Astrocyte (in vitro differentiated cells and primary cell): ENCODE measurements at regions not wholly inside any gene's neighbourhood (a gene's known extent, or its start where the extent isn't known, plus 50 kb on each side); places are given as distances from the start of the nearest gene placed in this dataset.

Source experiments
- DNase-seq: peaks from one replicate; pipeline ENCODE4 v3.0.0-alpha.2; 2010; ENCODE audit warnings: low read depth
- FAIRE-seq: peaks from 2 replicates; lab custom pipeline; 2011; peaks lifted over from hg19 to GRCh38; lab: Jason Lieb, UNC
- H2AFZ ChIP-seq: 2 replicates; pipeline ENCODE4 v1.6.0; 2012; ENCODE audit warnings: low read depth, low read length, inconsistent platforms
- H3K27ac ChIP-seq: 2 replicates; pipeline ENCODE4 v1.5.1; 2011; ENCODE audit warnings: low read depth, low read length, inconsistent platforms
- H3K27me3 ChIP-seq: 2 replicates; pipeline ENCODE4 v1.6.0; 2011; ENCODE audit warnings: low read length, inconsistent platforms; ENCODE audit not compliant: insufficient read depth
- H3K36me3 ChIP-seq: 2 replicates; pipeline ENCODE4 v1.5.1; 2011; ENCODE audit warnings: low read length, inconsistent platforms; ENCODE audit not compliant: insufficient read depth
- H3K4me1 ChIP-seq: 2 replicates; pipeline ENCODE4 v1.5.1; 2011; ENCODE audit warnings: low read length, inconsistent platforms; ENCODE audit not compliant: insufficient read depth
- H3K4me2 ChIP-seq: 2 replicates; pipeline ENCODE4 v1.6.0; 2012; ENCODE audit warnings: low read length, inconsistent platforms
- H3K4me3 ChIP-seq: 2 replicates; pipeline ENCODE4 v1.5.1; 2011; ENCODE audit warnings: low read depth, mild to moderate bottlenecking, low read length, inconsistent platforms; ENCODE audit not compliant: insufficient read depth
- H3K79me2 ChIP-seq: 2 replicates; pipeline ENCODE4 v1.6.0; 2012; ENCODE audit warnings: mild to moderate bottlenecking, low read length, inconsistent platforms; ENCODE audit not compliant: insufficient read depth
- H3K9ac ChIP-seq: 2 replicates; pipeline ENCODE4 v1.6.0; 2012; ENCODE audit warnings: mild to moderate bottlenecking, low read length, inconsistent platforms
- H3K9me3 ChIP-seq: 2 replicates; pipeline ENCODE4 v1.5.1; 2012; ENCODE audit warnings: low read depth, mild to moderate bottlenecking, low read length, inconsistent platforms; ENCODE audit not compliant: insufficient read depth
- H4K20me1 ChIP-seq: 2 replicates; pipeline ENCODE4 v1.6.0; 2012; ENCODE audit warnings: low read length, inconsistent platforms; ENCODE audit not compliant: insufficient read depth
- H3K27ac Mint-ChIP-seq: one replicate; pipeline ENCODE4 v1.8.0; 2021; ENCODE audit warnings: mild to moderate bottlenecking, mixed read lengths; ENCODE audit not compliant: unreplicated experiment
- H3K27me3 Mint-ChIP-seq: one replicate; pipeline ENCODE4 v1.8.0; 2021; ENCODE audit warnings: low read depth, mixed read lengths; ENCODE audit not compliant: unreplicated experiment
- H3K36me3 Mint-ChIP-seq: one replicate; pipeline ENCODE4 v1.8.0; 2021; ENCODE audit warnings: low read depth, mixed read lengths; ENCODE audit not compliant: unreplicated experiment
- H3K4me1 Mint-ChIP-seq: one replicate; pipeline ENCODE4 v1.8.0; 2021; ENCODE audit warnings: low read depth, mixed read lengths; ENCODE audit not compliant: unreplicated experiment
- H3K4me3 Mint-ChIP-seq: one replicate; pipeline ENCODE4 v1.8.0; 2021; ENCODE audit warnings: mild to moderate bottlenecking, moderate library complexity, mixed read lengths; ENCODE audit not compliant: unreplicated experiment
- H3K9me3 Mint-ChIP-seq: one replicate; pipeline ENCODE4 v1.8.0; 2021; ENCODE audit warnings: mild to moderate bottlenecking, mixed read lengths; ENCODE audit not compliant: unreplicated experiment
- EZH2 ChIP-seq: IDR thresholded peaks from 2 replicates; pipeline ENCODE4 v1.6.1; 2012; ENCODE audit warnings: mild to moderate bottlenecking, low read length, inconsistent platforms; ENCODE audit not compliant: insufficient read depth
- TF ChIP-seq, protein P1 (sequence below): IDR thresholded peaks from 2 replicates; pipeline ENCODE4 v1.5.1; 2011; ENCODE audit warnings: low read depth, mild to moderate bottlenecking, inconsistent platforms, low read length, moderate library complexity; ENCODE audit not compliant: insufficient read depth

DNA sequence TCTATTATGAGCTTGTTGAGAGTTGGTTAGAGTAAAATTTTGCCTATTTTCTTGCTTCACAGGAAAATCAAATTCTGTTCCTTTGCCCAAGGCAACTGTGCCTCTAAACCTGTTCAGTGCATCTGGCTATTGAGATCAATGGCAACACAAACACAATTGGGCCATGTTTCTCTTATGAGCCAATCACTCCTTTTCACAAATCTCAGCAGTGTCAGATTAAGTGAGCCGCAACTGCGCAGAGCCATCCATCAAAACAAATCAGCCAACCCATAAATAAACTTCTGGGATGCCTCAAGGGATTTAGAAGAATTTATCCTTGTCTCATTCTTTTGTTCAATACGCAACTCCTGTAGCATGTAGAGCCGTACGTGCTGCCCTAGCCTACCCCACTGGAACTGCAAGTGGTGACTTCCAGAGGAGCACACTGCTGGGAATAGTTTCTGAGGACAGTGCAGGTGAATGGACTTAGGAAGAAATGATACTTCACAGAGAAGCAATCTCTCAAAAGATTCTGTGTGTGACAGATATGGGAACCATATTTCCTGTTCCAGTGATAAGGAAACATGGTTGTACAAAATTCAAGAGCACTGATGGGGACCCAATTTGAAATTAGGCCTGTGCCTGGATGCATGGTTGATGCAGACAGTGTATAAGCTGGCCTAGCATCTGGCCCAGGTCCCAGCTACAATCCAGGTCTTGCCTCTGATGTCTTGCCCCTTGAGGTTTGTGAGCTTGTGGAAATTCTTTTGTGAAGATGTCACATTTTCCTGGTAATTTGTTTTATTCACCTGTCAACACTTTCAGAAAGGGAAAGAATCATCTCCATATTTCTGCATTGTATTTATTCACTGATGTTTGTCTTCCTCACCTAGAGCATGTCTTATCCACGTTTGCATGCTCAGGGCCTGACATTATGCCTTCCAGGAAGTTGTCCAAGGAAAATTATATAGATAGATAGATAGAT is 166.2 kb downstream of the URB2 start:
- H3K27me3 ChIP-seq, result no peaks in the 10 kb centered on the region
- peaks cover 3% of the 10 kb centered on the region for H3K9me3 ChIP-seq
- TF ChIP-seq, protein P1, sequence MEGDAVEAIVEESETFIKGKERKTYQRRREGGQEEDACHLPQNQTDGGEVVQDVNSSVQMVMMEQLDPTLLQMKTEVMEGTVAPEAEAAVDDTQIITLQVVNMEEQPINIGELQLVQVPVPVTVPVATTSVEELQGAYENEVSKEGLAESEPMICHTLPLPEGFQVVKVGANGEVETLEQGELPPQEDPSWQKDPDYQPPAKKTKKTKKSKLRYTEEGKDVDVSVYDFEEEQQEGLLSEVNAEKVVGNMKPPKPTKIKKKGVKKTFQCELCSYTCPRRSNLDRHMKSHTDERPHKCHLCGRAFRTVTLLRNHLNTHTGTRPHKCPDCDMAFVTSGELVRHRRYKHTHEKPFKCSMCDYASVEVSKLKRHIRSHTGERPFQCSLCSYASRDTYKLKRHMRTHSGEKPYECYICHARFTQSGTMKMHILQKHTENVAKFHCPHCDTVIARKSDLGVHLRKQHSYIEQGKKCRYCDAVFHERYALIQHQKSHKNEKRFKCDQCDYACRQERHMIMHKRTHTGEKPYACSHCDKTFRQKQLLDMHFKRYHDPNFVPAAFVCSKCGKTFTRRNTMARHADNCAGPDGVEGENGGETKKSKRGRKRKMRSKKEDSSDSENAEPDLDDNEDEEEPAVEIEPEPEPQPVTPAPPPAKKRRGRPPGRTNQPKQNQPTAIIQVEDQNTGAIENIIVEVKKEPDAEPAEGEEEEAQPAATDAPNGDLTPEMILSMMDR, result no peak
- no peak for TF ChIP-seq EZH2
- no peak for FAIRE-seq
- peaks cover 9% of the 10 kb centered on the region for H3K9me3 Mint-ChIP-seq
- H3K4me2 ChIP-seq, result no peak overlapping the region
- H3K36me3 ChIP-seq, result no peaks in the 10 kb centered on the region
- H3K4me1 ChIP-seq, result no peaks in the 10 kb centered on the region
- no peak overlapping the region for H3K9ac ChIP-seq
- no peaks in the 10 kb centered on the region for H3K4me1 Mint-ChIP-seq
- H3K4me3 Mint-ChIP-seq, result no peak overlapping the region
- H4K20me1 ChIP-seq, result no peaks in the 10 kb centered on the region
- no peaks in the 10 kb centered on the region for H3K79me2 ChIP-seq
- no peak overlapping the region for H3K27ac ChIP-seq
- H3K36me3 Mint-ChIP-seq, result no peaks in the 10 kb centered on the region
- peaks cover 25% of the 10 kb centered on the region for H3K27me3 Mint-ChIP-seq
- H3K27ac Mint-ChIP-seq, result no peak overlapping the region
- no peak overlapping the region for H3K4me3 ChIP-seq
- no peak overlapping the region for H2AFZ ChIP-seq
- DNase-seq, result no peak

DNA sequence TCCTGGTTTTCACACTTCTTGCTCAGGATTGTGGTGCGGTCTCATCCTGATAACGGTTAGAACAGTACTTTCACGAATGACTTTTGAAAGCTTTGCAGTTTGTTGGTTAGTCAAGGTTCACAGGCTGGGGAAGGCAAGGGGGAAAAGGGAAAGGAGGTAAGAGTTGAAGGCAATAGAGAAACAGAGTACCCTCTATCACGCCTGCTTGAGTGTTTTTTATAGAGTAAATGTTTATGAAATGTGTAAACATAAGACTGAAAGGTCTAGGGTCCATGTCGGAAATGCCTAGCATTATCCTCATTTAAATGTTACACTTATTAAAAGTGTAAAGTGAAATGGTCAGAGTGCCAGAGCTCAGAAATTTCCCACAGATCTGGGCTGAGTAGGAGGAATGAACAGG is 167.4 kb downstream of the URB2 start:
- peaks cover 25% of the 10 kb centered on the region for H3K27me3 Mint-ChIP-seq

More for the DNA sequence above, 167.4 kb downstream of the URB2 start:
- H3K36me3 Mint-ChIP-seq, result no peaks in the 10 kb centered on the region
- no peak overlapping the region for H3K4me3 Mint-ChIP-seq
- no peak for FAIRE-seq
- H3K27me3 ChIP-seq, result no peaks in the 10 kb centered on the region
- H3K27ac Mint-ChIP-seq, result no peak overlapping the region
- no peak overlapping the region for H3K4me3 ChIP-seq
- TF ChIP-seq, protein P1, result no peak
- no peak for TF ChIP-seq EZH2
- peaks cover 8% of the 10 kb centered on the region for H3K9me3 Mint-ChIP-seq
- H3K36me3 ChIP-seq, result no peaks in the 10 kb centered on the region
- H3K4me1 ChIP-seq, result no peaks in the 10 kb centered on the region
- no peaks in the 10 kb centered on the region for H3K79me2 ChIP-seq
- H3K9me3 ChIP-seq, result peaks cover under 1% of the 10 kb centered on the region
- no peak overlapping the region for H2AFZ ChIP-seq
- H3K27ac ChIP-seq, result no peak overlapping the region
- DNase-seq, result no peak
- no peaks in the 10 kb centered on the region for H3K4me1 Mint-ChIP-seq
- no peak overlapping the region for H3K4me2 ChIP-seq
- H4K20me1 ChIP-seq, result no peaks in the 10 kb centered on the region
- no peak overlapping the region for H3K9ac ChIP-seq
